GM19043 (cell line): ENCODE measurements at regions not wholly inside any gene's neighbourhood (a gene's known extent, or its start where the extent isn't known, plus 50 kb on each side); places are given as distances from the start of the nearest gene placed in this dataset.
"Not testable (repeated sequence)": the region's sequence is repeated elsewhere in the genome, so short reads cannot be mapped to it uniquely, and the experiment has no call there.

Experiments used
- ATAC-seq: cut with Tn5 transposase; IDR thresholded peaks from one replicate; pipeline ENCODE4 v1.9.1; 2021; ENCODE audit warnings: low read depth; ENCODE audit not compliant: unreplicated experiment

GRCh38 chr15:88993662-88994061 is 80.5 kb upstream of the MFGE8 start:
- no peak for ATAC-seq

DNA sequence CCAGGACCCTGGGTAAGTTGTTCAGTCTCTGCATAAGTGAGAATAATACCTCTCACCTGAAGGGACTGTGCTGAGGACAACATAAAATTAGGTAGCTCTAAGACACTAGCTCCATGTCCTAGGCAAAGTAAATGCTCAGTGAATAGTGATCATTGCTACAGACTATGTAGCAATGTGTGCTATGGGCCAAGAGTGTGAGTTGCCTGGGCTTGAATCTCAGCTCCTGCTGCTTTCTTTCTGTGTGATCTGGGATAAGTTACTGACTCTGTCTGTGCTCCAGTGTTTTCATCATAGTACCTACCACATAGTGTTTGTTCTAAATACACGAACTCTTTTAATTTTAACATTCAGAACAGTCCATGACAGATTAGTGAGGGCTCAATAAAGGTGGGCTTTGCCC is 81.1 kb upstream of the MFGE8 start:
- no peak for ATAC-seq

DNA sequence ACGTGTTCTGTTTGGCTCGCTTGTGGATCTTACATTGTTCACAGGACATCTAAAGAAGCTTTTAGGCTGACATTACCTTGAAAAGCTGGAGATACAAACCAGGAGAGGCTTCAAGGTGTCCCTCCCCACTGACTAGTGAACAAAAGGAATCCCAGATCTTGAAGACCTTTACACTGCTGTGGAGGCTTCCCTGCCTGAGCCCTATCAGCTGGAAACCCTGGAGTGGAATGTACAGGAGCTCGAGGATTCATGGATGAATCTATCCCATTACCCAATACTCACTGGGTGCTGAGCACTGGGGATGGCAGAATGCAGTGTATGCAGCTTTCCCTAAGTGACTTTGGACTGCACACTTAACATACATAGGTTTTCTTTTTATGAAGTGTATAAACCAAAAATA is 82.3 kb upstream of the MFGE8 start:
- ATAC-seq: no peak

- ATAC-seq: no peak
These were observed 84.4 kb upstream of the MFGE8 start for GRCh38 chr15:88997531-88997930.

GRCh38 chr15:88998980-88999713 is 86.0 kb upstream of the MFGE8 start:
- no peak for ATAC-seq

GRCh38 chr15:89001708-89002275 is 86.5 kb upstream of the ABHD2 start:
- ATAC-seq: not testable (repeated sequence)

GRCh38 chr15:89002281-89002761 is 85.9 kb upstream of the ABHD2 start:
- peak; percentile 87 for ATAC-seq

DNA sequence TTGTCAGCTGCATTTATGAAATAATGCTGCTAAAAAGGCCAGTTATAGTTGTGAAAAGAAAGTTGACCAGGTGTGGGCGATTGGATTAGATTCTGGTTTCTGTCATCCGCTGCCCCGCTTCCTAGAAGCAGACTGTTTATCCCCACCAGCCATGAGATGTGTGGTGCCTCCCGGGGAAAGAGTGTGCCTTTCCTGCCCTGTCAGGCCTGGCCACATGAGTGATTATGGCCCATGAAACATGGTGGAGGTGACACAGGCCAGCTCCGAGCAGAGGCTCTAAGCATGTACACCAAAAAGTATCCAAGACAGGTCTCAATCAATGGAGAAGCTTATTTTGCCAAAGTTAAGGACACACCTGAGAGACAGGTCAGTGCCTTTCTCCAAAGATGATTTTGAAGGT is 85.4 kb upstream of the ABHD2 start:
- ATAC-seq: no peak

- no peak for ATAC-seq
These were observed 84.2 kb upstream of the ABHD2 start for GRCh38 chr15:89003865-89004725.

DNA sequence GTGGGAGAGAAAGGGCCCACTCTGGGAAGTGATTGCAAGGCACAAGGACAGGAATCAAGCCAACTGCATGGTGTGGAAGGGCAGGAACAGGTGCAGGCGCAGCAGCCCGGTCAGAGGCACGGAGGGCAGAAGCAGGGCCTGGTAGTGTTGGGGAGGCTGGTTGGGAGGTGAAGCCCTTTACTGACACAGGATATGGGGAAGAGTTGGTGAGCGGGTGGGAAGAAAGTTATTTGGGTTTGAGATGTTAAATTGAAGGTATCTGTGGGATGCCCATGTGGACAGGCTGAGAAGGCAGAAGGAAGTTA is 83.6 kb upstream of the ABHD2 start:
- ATAC-seq: no peak

GRCh38 chr15:89007527-89007926 is 80.7 kb upstream of the ABHD2 start:
- not testable (repeated sequence) for ATAC-seq

DNA sequence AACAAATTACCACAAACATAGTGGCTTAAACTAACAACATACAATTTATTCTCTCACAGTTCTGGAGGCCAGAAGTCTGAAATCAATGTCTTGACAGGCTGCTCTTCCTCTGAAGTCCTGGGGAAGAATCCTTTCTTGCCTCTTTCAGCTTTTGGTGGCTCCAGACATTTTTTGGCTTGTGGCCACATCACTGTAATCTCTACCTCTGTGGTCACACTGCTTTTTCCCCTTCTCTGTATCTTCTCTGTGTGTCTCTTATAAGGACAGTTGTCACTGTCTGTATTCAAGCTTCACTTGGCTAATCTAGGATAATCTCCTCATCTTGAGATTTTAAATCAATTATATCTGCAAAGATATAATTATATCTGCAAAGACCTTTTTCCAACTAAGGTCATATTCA is 80.3 kb upstream of the ABHD2 start:
- no peak for ATAC-seq

GRCh38 chr15:89009080-89009479 is 79.2 kb upstream of the ABHD2 start:
- no peak for ATAC-seq

DNA sequence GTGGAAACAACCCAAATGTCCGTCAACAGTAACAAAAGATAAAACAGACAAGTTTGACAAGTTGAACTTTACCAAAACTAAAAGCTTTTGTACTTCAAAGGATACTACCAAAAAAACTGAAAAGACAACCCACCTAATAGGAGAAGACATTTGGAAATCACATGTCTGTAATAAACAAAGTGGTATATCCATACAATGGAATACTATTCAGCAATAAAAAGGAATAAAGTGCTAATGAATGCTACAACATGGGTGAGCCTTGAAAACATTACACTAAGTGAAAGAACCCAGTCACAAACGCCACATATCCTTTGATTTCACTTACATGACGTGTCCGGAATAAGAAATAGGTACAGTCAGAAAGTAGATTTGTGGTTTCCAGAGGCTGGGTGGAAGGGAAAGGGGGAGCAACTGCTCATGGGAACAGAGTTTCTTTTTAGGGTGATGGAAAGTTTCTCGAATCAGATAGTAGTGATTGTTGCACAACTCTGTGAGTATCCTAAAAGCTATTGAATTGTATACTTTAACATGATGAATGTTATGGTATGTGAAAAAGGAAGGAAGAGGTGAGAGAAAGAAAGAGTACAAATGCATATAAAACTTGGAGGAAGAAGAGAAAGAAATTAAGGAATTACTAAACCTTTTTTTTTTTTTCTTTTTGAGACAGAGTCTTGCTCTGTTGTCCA is 72.7 kb upstream of the ABHD2 start:
- no peak for ATAC-seq

DNA sequence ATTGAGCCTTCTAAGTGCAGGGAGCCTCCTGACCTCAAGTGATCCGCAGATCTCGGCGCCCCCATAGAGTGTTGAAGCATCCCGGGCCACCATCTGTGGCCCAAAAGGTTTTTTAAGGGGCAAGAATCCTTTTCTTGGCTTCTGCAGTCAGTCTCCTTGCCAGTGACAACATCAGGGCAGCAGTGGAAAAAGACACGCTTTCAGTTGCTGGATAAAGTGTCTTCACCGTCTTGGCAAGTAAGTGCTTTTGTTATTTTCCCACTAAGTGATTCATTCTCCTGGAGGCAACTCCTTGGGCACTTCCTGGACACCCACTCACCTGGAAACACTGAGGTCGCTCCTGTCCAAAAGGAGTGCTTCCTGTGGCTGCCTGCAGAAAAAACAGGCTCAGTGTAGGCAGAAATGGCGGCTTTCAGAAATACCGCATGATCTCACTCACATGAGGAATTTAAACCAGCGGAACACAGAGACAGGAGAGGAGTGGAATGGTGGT is 71.7 kb upstream of the ABHD2 start:
- ATAC-seq: no peak

- ATAC-seq: no peak
These were observed 70.7 kb upstream of the ABHD2 start for GRCh38 chr15:89017370-89018066.

- ATAC-seq: no peak
These were observed 70.0 kb upstream of the ABHD2 start for GRCh38 chr15:89018207-89018606.

DNA sequence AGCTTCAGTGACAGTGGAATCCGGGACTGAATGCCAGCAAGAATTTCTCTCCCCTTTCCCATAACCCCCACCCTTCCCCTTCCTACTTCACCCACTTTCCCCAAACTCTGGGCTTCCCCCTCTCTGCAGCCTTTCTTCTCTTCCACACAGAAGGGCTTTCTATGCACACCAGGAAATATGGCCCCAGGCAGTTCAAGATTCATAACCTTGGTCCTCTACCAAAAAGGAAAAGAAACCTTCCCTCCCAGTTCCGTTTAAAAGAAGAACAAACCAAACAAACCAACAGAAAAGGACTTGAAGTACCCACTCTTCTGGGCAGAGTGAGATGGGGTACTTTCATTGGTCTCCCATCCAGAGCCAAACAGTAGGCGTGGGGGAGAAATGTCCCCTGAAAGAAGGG is 68.8 kb upstream of the ABHD2 start:
- no peak for ATAC-seq

DNA sequence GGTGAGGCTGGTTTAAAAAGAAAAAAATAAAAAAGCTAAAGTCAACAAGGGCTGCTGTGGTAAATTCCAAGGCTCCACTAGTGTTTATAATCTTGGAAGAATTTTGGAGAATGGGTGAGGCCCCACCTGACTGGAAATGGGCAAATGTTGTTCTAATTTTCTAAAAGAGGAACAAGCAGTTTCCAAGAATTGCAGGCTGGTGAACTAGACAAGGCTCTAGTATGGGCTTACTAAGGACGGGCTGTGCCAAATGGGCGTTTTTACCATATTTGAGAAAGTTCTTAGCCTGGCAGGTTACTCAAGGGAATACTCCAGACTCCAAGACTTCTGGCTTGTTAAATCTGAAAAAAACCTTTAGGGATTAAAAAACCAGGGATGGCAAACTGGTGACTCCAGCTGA is 67.0 kb upstream of the ABHD2 start:
- no peak for ATAC-seq

DNA sequence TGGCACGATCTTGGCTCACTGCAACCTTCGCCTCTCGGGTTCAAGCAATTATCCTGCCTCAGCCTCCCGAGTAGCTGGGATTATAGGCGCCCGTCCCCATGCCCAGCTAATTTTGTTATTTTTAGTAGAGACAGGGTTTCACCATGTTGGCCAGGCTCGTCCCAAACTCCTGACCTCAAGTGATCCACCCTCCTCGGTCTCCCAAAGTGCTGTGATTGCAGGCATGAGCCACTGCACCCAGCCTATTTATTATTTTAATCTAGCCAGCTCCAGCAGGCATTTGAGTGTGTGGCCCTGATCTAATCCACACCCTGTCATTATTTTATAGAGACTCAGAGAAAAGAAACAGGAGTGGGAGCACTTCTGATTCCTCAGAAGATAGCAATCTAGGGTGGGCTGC is 66.4 kb upstream of the ABHD2 start:
- ATAC-seq: not testable (repeated sequence)
